HG03066 (cell line): ENCODE measurements at regions not wholly inside any gene's neighbourhood (a gene's known extent, or its start where the extent isn't known, plus 50 kb on each side); places are given as distances from the start of the nearest gene placed in this dataset.
"Not testable (repeated sequence)": the region's sequence is repeated elsewhere in the genome, so short reads cannot be mapped to it uniquely, and the experiment has no call there.

Source experiments
- ATAC-seq: cut with Tn5 transposase; IDR thresholded peaks from one replicate; pipeline ENCODE4 v1.9.1; 2021; ENCODE audit warnings: low read depth; ENCODE audit not compliant: unreplicated experiment

DNA sequence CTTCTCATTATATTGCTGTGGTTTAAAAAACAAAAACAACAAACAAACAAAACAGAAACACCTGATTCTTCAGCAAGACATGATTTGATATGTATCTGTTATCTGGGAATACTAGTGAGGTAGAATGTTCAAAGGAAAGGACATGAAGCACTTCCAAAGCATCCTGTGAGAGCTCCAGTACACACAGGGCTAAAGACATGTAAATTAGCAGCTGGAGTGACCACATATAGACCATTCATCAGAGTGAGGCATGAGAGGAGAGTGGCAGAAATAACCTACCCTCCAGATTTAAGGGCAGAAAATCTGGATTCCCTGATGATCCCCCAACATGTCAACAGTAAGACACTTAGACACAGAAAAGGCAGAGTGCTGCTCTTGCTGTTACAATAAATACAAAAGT is 260.5 kb upstream of the CHRM3 start:
- ATAC-seq, result no peak

GRCh38 chr1:239125027-239125426 is 261.3 kb upstream of the CHRM3 start:
- ATAC-seq, result no peak

- no peak for ATAC-seq
These were observed 263.1 kb upstream of the CHRM3 start for GRCh38 chr1:239123260-239123659.

DNA sequence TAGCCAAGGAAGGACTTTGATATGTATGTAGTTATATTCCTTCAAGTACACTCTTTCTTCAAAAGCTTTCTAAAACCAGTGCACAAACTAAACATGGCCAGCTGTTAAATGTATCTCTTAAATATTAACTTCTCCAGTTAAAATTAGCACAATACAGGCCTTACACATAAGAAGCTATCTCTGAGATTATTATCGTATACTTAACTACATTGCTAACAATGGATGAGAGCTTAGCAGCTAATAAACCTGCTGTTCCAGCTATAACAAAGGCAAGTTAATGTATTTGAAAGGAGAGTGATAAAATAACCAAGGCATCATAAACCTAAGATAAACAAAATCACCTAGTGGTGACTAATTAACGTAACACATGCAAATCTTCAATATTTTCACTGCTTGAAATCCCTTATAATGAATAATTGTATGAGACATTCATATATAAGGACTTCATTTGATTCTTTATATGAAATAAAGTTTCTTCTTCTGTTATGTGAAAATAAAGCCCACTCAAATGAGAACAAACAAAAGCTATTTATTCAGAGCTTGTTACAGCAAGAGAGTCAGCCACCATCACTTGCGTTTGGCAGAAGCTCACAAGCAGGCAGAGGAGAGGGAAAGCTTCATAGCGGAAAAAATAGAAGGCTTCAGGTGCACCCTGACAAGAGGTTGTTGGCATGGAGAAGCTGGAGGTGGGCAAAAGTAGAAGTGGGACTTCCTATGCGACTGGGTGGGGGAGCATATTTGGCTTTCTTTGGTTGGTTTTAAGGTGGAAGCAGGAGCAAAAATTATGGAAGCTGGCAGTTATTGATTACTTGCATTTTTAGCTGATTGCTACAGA is 274.1 kb upstream of the CHRM3 start:
- ATAC-seq, result no peak

DNA sequence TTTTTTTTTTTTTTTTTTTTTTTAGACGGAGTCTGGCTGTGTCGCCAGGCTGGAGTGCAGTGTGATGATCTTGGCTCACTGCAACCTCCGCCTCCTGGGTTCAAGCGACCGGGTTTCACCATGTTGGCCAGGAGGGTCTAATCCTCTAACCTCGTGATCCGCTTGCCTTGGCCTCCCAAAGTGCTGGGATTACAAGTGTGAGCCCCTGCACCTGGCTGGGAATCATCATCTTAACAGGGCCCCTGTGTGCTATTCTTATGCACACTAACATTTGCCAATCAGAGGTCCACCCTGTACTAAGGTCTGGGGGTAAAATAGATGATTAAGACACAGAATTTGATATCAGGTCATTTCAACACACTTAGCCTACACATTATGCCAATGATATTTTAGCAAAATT is 278.7 kb upstream of the CHRM3 start:
- ATAC-seq, result no peak

GRCh38 chr1:239106689-239107088 is 279.7 kb upstream of the CHRM3 start:
- not testable (repeated sequence) for ATAC-seq

DNA sequence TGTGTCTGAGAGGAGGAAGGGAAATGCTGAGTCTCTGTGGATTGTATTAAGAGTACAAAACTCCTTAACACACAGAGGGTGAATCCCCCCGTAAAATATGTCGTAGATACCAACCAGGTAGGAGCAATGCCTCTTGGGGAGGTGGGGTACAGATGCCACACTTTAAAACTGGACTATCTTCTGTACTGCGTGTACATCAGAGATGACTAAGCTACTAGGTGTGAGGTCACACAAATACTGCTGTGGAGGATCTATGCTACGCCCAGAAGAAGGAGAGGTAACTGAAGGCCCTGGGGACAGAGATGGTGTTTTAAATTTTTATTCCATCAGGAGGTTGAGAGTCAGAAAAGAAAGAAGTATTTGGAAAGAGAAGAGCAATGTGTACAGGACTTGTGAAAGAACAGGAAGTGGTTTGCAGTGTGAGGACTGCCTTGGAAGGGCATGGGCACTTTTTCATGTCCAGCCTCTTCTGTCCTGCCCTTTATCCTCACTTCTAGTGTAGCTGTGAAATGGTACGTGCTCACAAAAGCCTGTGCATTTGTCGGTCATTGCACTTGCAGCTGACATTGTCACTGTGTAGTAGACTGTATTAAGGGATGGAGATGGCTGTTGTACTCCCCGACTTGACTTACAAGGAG is 287.8 kb upstream of the CHRM3 start:
- ATAC-seq, result no peak

- ATAC-seq, result no peak
These were observed 294.8 kb upstream of the CHRM3 start for GRCh38 chr1:239091537-239091936.

- ATAC-seq, result no peak
These were observed 301.8 kb upstream of the CHRM3 start for GRCh38 chr1:239084459-239085080.

DNA sequence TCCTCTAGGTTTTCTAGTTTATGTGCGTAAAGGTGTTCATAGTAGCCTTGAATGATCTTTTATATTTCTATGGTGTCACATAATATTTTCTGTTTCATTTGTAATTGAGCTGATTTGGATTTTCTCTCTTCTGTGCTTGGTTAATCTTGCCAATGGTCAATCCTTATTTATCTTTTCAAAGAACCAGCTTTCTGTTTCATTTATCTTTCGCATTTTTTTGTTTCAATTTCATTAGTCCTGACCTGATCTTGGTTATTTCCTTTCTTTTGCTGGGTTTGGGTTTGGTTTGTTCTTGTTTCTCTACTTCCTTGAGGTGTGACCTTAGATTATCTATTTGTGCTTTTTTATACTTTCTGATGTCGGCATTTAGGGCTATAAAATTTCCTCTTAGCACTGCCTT is 304.4 kb upstream of the CHRM3 start:
- ATAC-seq, result not testable (repeated sequence)

DNA sequence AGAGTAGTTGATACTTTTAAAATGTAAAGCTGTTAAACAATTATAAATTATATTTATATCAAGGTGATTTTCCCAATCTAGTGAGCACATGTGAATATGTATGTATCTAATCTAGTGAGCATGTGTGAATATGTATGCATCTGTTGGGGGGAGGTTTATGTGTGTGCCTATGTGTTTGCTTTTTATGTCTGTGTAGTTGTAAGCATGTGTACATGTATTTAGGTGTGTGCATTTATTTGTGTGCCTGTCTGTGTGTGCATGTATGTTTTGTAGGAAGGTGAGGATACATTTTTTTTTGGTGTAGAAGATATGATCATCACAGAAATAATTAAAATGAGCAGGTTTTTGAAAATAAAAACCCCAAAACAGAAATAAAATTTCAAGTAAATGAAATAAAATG is 318.9 kb upstream of the CHRM3 start:
- no peak for ATAC-seq

GRCh38 chr1:239067058-239067457 is 319.3 kb upstream of the CHRM3 start:
- no peak for ATAC-seq

DNA sequence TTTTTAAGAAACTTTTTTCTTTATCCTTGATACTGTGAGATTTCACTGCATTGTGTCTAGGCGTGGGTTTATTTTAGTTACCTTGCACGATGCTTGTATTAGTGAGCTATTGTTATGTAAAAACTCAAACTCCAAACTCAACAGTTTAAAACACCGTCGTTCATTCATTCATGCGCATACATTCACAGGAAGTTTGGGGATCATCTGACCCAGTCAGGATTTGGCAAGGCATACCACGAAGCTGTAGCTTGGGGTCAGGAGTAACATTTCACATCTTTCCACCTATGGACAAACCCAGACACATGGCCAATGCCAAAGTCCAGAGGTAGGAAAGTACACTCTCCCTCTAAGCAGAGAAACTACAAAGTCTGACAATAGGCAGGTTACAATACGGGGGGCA is 324.6 kb upstream of the CHRM3 start:
- no peak for ATAC-seq

- ATAC-seq, result no peak
These were observed 328.2 kb upstream of the CHRM3 start for GRCh38 chr1:239058190-239058589.

DNA sequence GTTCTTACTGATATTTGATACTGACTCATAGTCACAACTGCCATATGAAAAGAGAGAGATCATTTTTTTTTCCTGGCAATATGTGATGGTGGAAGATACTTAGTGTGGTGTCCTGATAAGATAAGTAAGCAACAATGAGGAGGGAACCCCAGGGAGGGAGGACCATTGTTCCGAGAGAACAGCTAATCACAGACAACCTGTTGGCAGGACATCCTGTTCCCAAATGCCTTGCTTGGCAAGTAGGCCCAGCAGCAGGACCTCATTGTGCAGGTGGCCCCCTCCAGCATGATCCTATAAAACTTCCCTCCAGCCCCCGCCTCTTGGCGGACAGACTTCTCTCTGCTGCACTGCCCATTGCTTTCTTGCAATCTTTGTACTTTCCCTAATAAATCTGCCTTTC is 329.4 kb upstream of the CHRM3 start:
- no peak for ATAC-seq

GRCh38 chr1:239053279-239053678 is 333.1 kb upstream of the CHRM3 start:
- ATAC-seq, result no peak

DNA sequence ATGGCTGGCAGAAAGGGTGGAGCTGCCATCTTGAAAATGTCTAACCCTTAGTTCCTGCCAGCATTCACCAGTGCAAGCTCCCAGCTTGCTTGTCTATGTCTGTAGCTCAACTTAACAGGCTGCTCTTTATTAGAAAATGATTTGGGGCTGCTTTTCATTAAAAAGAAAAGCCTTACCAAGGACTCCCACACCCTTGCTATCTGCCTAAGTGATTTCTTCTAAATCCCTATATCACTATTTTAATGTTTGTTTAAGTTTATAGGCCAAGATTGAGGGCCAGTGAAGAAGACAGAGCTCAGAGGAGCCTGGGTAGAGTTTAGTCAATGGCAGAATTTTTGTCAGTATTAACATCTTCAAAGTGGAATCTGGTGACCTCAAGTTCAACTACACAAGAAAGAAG is 336.8 kb upstream of the CHRM3 start:
- ATAC-seq, result no peak

DNA sequence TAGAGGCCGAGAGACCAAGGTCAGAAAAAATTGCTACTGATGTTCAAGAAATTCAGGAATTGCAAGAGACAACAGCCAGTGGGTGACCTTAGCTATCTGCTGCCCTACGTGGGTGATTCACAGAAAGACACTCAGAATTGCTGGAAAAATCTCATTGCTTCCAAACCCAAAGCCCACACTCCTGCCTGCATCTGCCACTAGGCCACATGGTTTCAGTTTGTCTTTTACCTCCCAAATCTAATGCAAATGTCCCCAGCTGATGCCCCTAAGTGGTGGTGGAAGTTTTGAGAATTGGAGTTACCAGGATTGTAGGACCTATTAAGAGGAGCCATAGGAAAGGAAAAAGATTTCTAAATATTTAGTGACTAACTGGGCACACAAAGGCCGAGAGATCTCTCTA is 341.5 kb upstream of the CHRM3 start:
- ATAC-seq, result no peak

DNA sequence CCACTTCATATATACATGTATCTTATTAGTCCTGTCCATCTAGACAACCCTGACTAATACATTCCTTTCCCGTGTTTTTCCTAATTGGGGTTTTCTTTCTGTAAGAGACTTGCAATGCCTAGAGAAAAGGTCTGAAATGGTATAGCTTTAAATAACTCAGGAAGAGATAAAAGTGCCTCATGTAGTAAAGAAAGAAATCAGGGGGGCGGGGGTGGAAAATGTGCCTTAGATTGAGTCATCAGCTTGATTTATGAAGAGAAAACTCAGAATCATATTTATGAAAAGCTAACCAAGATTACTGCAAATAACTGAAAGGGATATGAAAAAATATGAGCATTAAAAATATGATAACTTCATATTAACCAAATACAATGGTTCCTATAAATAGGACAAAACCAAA is 345.8 kb upstream of the CHRM3 start:
- ATAC-seq, result no peak

DNA sequence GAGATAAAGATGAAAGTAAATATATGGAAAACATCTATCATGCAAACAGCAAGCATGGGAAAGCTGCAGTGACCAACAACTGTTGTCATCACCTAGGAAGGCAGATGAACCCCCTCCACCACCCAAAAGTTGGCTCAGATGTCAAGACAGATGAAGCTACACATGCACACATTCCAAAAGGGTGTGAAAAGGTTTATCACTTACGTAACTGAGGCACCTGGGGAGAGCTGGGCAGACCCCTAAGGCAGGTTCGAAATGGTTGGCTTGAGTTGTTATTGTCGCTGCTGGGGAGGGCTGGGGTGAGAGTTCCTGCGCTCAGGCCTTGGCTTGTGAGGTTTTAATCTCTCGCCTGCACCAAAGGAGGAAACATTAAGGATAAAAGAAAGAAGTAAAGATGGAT is 355.1 kb upstream of the CHRM3 start:
- no peak for ATAC-seq

GRCh38 chr1:239025997-239026694 is 360.2 kb upstream of the CHRM3 start:
- no peak for ATAC-seq
